UCSD-AML1 (cell line): ENCODE measurements at regions not wholly inside any gene's neighbourhood (a gene's known extent, or its start where the extent isn't known, plus 50 kb on each side); places are given as distances from the start of the nearest gene placed in this dataset.
"Not testable (repeated sequence)": the region's sequence is repeated elsewhere in the genome, so short reads cannot be mapped to it uniquely, and the experiment has no call there.

Experiments
- DNase-seq: peaks from one replicate; lab custom pipeline; 2025; ENCODE audit not compliant: unreplicated experiment; lab: John Stamatoyannopoulos, UW

DNA sequence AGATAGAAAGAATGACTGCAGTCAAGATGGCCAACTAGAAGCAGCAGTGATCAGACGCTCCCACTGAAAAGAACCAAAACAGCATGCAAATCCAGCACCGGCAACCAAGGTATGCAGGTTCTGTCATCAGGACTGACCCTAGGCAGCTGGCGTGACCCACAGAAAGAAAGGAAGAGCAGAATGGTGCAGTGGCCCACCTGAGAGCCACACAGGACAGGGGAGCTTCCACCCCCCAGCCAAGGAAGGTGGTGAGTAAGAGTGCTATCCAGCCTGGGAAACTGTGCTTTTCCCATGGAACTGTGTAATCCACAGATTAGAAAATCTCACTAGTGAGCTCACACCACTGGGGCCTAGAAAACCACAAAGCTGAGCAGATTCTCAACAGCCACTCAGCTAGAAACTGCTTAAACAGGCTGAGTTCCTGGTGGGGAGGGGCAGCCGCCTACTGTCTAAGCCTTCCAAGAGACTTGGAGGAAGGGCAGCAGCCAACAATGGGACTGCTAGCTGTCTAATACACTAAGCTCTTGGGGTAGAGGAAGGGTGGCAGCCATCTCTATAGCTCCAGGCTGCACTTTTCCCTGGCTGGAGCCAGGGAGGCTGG, 127.9 kb downstream of the EVA1A start:
- DNase-seq = no peak

- DNase-seq = no peak
Observed at GRCh38 chr2:75431763-75432162, 129.0 kb downstream of the EVA1A start.

- DNase-seq = no peak
Observed at GRCh38 chr2:75431276-75431675, 129.5 kb downstream of the EVA1A start.

DNA sequence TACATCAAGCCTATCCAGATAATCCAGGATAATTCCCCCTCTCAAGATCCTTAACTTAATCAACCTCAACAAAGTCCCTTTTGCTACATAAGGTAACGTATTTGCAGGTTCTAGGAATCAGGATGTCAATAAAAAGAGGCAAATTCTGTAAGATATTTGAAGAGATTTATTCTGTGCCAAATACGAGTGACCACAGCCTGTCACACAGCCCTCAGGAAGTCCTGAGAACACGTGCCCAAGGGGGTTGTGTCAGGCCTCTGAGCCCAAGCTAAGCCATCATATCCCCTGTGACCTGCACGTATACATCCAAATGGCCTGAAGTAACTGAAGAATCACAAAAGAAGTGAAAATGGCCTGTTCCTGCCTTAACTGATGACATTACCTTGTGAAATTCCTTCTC, 130.3 kb downstream of the EVA1A start:
- not testable (repeated sequence) for DNase-seq

DNA sequence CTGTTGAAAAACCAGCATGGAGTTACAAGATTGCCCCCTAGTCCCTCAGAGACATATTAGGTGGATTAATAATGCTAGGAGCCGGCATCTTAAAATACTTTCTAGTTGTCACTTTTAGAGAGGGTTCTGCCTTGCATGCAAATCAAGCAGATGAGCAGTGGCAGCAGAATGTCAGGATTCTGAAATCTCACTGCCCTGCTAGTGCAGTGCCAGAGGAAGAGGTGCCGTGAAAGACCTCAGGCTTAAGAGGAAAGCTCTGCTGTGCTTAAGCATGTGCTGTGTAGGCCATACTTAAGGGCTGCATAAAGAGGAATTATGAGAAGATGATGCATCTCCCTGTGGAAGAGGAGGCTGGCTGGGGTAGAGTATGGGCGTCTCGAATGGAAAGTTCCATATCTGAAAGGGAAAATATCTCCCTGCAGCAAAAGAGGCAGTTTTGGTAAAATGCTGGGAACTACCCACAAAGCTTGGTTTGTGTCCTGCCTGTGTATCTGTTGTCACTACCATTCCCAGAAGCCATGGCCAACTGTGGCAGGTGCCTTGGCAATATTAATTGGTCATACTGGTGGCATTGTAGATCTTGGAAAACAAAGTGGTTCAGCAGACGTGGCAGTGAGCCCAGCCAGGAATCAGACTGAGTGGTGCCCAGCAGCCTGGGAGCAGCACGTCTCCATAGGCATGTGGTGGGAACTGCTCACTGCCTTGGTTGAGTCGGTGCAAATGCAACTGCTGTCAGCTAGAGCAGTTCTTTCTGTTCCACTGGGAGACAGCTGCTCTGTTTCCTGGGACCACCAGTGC, 131.9 kb downstream of the EVA1A start:
- DNase-seq = no peak

DNA sequence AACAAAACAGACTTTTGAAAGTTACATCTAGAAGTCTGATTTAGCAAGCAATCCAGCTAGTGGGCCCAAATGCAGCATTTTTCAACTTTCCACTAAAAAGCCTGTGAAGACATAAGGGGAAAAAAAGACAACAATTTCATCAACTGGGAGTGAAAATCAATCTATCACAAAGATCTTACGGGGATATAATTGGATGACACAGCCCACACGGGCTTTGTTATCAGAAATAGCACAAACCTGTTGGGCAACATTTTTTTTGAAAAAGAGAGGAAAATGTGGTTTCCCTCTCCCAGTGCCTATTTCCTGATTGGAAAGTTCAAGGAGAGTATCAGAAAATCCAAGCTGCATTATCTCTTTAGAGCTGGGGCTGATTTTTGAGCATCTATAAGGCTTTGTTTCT, 132.7 kb downstream of the EVA1A start:
- no peak for DNase-seq

DNA sequence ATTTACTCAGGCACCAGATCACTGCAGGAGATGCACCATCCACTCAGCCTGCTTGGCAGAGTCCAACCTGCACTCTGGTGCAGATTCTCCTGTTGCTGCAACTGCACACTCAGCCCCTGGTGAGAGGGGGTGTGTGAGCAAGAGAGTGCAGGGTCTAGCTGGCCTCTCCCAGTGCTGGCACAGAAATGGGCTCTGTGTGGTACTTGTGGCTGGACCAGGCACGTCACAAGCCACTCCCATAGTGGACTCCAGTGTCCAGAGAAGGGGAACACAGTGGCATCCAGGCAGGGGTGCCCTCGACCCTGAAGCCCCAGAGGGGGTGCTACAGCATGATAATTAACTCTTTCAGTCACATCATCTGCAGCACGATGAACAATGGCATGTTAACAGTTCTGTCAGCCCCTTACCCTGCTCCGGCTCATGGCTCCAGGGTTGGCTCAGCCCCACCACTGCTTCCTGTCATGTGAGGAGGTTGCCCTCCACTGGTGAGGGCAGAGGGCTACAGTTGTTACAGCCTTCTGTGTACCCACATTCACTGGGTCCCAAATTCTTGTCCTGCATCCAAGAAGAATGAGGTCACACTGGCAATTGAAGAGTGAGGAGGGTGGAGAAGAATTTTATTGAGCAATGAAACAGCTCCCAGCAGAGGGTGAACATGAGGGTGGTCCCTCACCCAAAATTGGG, 135.7 kb downstream of the EVA1A start:
- DNase-seq = no peak

- no peak for DNase-seq
Observed at GRCh38 chr2:75421986-75422385, 138.8 kb downstream of the EVA1A start.

DNA sequence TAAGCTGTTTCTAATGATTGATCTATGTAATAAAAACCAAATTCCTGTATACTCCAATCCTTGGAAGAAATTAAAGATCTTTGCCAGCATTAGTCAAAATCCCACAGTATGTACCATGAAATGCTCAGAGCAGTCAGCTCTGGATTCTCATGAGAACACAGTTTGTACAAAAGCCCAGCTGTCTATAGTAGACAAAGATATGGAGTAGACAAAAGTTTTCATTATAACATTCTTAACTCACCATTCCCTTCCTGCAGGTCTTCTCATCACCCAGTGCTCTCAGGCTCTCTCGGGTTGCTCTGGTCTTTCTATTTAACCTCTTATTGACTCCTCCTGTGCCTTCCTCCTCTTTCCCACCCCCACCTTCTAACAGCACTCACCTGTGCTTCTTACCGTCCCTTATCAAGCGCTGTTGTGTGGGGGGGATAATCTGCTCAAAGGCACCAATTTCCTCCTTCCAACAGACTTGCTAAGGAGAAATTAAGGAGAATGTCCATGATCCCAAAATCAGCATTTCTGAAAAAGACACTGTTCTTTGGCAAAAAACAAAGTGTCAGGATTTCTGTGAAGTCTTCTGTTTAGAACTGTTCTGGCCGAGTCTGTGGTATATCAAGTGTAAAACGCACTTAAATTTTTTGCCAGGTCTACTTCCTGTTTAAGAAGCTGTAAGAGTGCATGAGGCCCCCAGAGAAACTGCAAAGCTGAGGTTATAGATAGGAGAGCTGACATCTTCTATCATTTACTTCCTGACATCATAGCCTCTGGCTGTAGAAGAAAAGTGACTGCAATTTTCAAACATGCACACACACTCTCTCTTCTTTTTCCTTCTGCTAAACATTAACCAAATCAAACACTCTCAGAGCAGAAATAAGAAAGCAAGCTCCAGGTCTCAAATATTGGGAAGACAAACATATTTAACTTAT, 144.1 kb downstream of the EVA1A start:
- DNase-seq = no peak

DNA sequence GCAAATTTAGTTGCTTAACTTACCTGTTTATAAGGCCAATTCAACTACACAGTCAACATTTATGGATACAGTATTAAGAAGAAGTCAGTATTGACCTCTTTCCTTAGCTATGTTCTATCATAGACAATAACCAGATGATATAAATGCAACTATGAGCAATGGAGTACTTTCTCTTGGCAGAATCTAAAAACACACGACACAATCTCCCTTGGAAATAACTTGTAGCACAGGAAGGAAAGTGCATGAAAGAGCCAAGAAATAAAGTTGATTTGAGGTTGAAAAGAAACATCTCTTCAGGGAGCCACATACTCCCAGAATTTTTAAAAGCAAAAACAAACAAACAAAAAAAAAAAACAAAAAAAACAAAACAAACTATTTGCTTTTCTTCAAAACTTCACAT, 145.0 kb downstream of the EVA1A start:
- no peak for DNase-seq

DNA sequence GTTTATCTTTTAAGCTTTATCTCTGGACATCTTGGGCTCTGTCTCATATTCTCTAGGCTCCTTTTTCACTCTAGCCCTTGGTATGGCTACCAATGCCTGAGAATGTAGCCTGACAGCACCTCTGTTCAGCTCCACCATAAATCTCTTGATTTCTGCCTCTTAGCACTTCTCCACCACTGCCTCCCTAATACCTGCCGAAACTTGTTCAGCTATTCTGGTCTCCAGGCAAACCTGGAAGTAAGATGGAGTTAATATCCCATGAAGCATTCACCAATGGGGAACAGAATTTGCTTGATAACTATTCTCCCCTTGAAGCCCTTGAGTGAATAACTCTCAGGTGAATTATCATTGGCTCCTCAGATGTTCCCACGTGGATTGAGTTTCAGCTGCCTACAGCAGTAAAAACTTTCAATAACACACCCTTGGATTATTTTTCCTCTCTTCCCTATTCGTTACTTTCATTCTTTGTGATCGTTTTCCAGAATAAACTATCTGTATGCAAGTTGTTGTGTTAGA, 145.6 kb downstream of the EVA1A start:
- DNase-seq = no peak

DNA sequence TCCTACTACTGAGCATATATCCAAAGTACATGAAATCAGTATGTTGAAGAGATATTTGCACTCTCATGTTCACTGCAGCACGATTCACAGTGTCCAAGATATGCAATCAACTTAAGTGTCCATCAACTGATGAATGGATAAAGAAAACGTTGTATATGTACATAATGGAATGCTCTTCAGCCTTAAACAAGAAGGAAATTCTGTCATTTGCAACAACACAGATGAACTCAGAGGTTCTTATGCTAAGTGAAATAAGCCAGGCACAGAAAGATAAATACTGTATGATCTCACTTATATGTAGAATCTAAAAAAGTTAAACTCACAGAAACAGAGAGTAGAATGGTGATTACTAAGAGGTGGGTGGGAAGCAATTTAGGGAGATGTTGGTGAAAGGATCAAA, 149.2 kb downstream of the EVA1A start:
- no peak for DNase-seq

- DNase-seq = no peak
Observed at GRCh38 chr2:75410702-75411101, 150.0 kb downstream of the EVA1A start.

DNA sequence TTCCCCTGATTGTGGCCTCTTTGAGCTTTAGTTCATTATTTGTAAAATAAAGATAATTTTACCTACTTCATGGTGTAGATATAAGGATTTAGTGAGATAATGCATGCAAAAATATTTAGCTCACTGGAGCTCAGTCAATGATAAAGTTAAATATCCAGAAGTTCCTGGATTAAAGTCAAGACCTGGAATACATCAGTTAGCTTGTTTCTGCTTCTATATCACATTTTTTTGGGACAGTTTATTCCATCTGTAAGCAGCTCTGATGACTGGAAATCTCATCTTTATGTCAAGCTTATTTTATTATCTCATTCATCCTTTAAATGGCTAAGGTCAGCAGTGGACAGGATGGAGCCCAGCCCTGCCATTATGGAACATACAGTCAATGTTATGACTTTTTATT, 152.0 kb downstream of the EVA1A start:
- no peak for DNase-seq

DNA sequence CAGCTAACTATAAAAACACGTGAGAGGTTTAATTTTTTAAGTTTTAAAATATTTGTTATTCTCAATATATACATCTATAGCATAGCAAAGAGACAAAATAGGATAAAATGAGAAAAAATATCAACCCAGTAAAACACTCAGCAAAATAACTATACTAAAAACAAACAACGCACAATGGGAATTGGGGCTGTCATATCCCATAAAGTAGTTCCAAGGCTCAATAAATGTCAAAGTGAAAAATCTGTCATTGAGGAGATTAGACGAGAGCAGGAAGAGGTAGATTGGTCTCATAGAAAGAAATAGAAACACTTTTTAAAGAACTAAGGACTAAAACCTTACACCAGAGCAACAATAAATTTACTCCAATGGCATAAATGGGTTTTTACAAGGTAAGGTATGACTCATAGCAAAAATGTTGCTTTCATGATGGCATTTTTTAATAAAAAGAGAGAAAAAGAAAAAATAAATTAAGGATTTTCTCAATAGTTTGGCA, 153.7 kb downstream of the EVA1A start:
- DNase-seq = no peak

DNA sequence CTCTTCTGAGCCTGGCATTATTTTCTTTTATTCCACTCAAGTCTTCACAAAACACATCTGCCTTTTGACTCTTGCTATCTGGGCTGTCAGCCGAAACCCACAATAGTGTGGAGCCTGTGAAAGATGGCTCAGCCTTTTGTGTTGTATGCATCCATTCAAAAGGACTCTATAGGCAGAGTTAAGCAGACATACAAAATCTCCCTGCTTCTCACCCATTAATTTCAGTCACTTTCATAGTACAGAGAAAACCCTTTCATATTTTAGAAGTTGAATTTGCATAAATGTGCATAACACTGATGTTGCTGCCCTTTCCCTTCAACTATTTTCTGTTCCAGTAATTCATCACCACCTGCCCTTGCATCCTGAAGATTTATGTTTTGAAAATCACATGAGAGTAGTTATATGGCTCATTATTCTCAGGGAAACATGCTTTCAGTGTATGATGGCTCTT, 154.6 kb downstream of the EVA1A start:
- DNase-seq = no peak

GRCh38 chr2:75405000-75405399, 155.7 kb downstream of the EVA1A start:
- DNase-seq = no peak

DNA sequence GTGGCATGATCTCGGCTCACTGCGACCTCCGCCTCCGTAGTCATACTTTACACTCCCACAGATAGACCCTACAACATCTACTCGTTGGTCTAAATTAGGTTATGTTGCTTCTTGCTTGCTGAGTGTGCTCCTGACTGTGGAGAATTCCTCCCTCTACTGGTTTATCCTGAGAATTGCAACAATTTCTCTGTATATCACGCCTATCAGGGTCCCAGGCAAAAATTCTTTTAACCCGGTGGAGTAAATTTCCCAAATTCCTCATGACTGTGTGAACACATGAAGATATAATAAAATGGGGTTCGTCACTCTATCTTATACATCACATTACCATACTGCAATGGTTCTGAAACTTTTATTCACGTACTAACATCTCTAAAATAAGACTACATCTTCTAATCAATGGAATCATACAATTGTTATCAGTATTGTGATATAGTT, 156.7 kb downstream of the EVA1A start:
- DNase-seq = no peak

- no peak for DNase-seq
Observed at GRCh38 chr2:75396314-75396713, 164.4 kb downstream of the EVA1A start.

- DNase-seq = not testable (repeated sequence)
Observed at GRCh38 chr2:75394764-75395163, 166.0 kb downstream of the EVA1A start.

DNA sequence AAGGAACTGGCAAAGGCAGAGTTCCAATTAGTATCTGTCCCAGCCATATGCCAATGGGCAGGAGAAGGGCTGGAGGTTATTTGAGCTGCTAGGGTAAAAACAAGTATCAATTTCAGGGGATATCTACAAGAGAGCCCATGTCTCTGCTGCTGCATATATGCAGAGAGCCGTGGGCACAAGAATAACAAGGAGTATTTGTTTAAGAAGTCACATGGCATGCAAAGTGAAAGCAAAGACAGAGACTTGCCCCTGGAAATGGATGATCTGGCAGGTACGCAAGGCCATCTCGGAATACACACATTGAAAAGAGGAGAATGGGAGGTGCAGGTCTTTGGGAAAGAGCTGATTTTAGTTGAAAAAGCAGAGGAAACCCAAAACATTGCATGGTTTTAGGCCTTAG, 170.6 kb downstream of the EVA1A start:
- DNase-seq = no peak
